HEK293 (cell line): ENCODE measurements at regions not wholly inside any gene's neighbourhood (a gene's known extent, or its start where the extent isn't known, plus 50 kb on each side); places are given as distances from the start of the nearest gene placed in this dataset.

ENCODE experiments used
- CTCF ChIA-PET: fragments of 350-600 bp; formaldehyde crosslinking; extraction: SDS; loops from one replicate; lab custom pipeline; 2021; ENCODE audit warnings: antibody characterized with exemption; lab: Yijun Ruan, JAX
- POLR2A ChIA-PET: fragments of 300-600 bp; formaldehyde crosslinking; extraction: SDS; loops from one replicate; lab custom pipeline; 2020; ENCODE audit warnings: antibody characterized with exemption, inconsistent platforms; lab: Yijun Ruan, JAX
- H3K27ac ChIP-seq: fragments of 200-500 bp; sonication (Bioruptor generic); 2 replicates; pipeline ENCODE4 v1.5.1; 2014; ENCODE audit warnings: low read depth, low read length, control low read depth, inconsistent platforms; ENCODE audit errors: extremely low read depth
- H3K36me3 ChIP-seq, 2 experiments: fragments of 200-500 bp in 1 of 2; sonication (Bioruptor generic) in 1 of 2; 1 replicate in 1 of 2; 2 replicates in 1 of 2; pipeline ENCODE4 v1.5.1; 2014 to 2017; ENCODE audit warnings: inconsistent platforms in 2 of 2, low read length in 2 of 2; ENCODE audit not compliant: control insufficient read depth in 2 of 2, insufficient read depth in 1 of 2
- H3K4me1 ChIP-seq: fragments of 200-500 bp; sonication (Bioruptor generic); 2 replicates; pipeline ENCODE4 v1.5.1; 2014; ENCODE audit warnings: mild to moderate bottlenecking, low read length, inconsistent platforms; ENCODE audit not compliant: control insufficient read depth, insufficient read depth
- H3K4me3 ChIP-seq: 2 replicates; pipeline ENCODE4 v1.5.1; 2011; ENCODE audit warnings: low read depth, mild to moderate bottlenecking, control low read depth, low read length, moderate library complexity
- H3K9me3 ChIP-seq: fragments of 200-500 bp; sonication (Bioruptor generic); 2 replicates; pipeline ENCODE4 v1.5.1; 2014; ENCODE audit warnings: low read depth, low read length, inconsistent platforms; ENCODE audit not compliant: control insufficient read depth, insufficient read depth
- GFI1B ChIP-seq: fragments of 450-650 bp; formaldehyde crosslinking; IDR thresholded peaks from 2 replicates; pipeline ENCODE4 v1.5.1; 2016; ENCODE audit warnings: missing biosample characterization, missing genetic modification characterization
- KLF16 ChIP-seq: fragments of 450-650 bp; formaldehyde crosslinking; IDR thresholded peaks from 2 replicates; pipeline ENCODE4 v1.5.1; 2017; ENCODE audit warnings: missing biosample characterization, missing genetic modification characterization
- MYNN ChIP-seq: fragments of 450-650 bp; formaldehyde crosslinking; IDR thresholded peaks from 2 replicates; pipeline ENCODE4 v1.5.1; 2016; ENCODE audit warnings: missing biosample characterization, missing genetic modification characterization, borderline replicate concordance
- PBX3 ChIP-seq: sonication (generic); formaldehyde crosslinking; IDR thresholded peaks from 2 replicates; pipeline ENCODE4 v1.8.1; 2022; ENCODE audit warnings: mild to moderate bottlenecking, moderate library complexity, missing genetic modification reagents
- PRDM10 ChIP-seq: fragments of 450-650 bp; formaldehyde crosslinking; IDR thresholded peaks from 2 replicates; pipeline ENCODE4 v1.5.1; 2016; ENCODE audit warnings: missing biosample characterization, missing genetic modification characterization
- SALL2 ChIP-seq: fragments of 450-650 bp; formaldehyde crosslinking; IDR thresholded peaks from 2 replicates; pipeline ENCODE4 v1.5.0; 2017; ENCODE audit warnings: missing biosample characterization, mild to moderate bottlenecking, missing genetic modification characterization, borderline replicate concordance
- YY1 ChIP-seq: fragments of 450-650 bp; formaldehyde crosslinking; IDR thresholded peaks from 2 replicates; pipeline ENCODE4 v1.5.1; 2018; ENCODE audit warnings: missing biosample characterization, missing genetic modification characterization
- ZBTB1 ChIP-seq: fragments of 450-650 bp; formaldehyde crosslinking; IDR thresholded peaks from 2 replicates; pipeline ENCODE4 v1.5.1; 2016; ENCODE audit warnings: missing biosample characterization, missing genetic modification characterization
- ZIC2 ChIP-seq: fragments of 450-650 bp; formaldehyde crosslinking; IDR thresholded peaks from 2 replicates; pipeline ENCODE4 v1.5.1; 2016; ENCODE audit warnings: missing biosample characterization, missing genetic modification characterization
- ZNF10 ChIP-seq: fragments of 450-650 bp; formaldehyde crosslinking; IDR thresholded peaks from 2 replicates; pipeline ENCODE4 v1.5.1; 2017; ENCODE audit warnings: missing biosample characterization, missing genetic modification characterization
- ZNF121 ChIP-seq: fragments of 450-650 bp; formaldehyde crosslinking; IDR thresholded peaks from 2 replicates; pipeline ENCODE4 v1.5.1; 2016; ENCODE audit warnings: missing biosample characterization, missing genetic modification characterization
- ZNF146 ChIP-seq: fragments of 450-650 bp; formaldehyde crosslinking; IDR thresholded peaks from 2 replicates; pipeline ENCODE4 v1.5.1; 2016; ENCODE audit warnings: missing biosample characterization, missing genetic modification characterization
- ZNF184 ChIP-seq: fragments of 450-650 bp; IDR thresholded peaks from 2 replicates; pipeline ENCODE4 v1.5.1; 2018; ENCODE audit warnings: missing biosample characterization, mild to moderate bottlenecking, missing genetic modification characterization
- ZNF202 ChIP-seq: fragments of 450-650 bp; formaldehyde crosslinking; IDR thresholded peaks from 2 replicates; pipeline ENCODE4 v1.5.1; 2016; ENCODE audit warnings: missing biosample characterization, missing genetic modification characterization, borderline replicate concordance
- ZNF239 ChIP-seq: fragments of 450-650 bp; formaldehyde crosslinking; IDR thresholded peaks from 2 replicates; pipeline ENCODE4 v1.5.1; 2016; ENCODE audit warnings: missing biosample characterization, missing genetic modification characterization
- ZNF423 ChIP-seq: fragments of 450-650 bp; formaldehyde crosslinking; IDR thresholded peaks from 2 replicates; pipeline ENCODE4 v1.5.1; 2016; ENCODE audit warnings: missing biosample characterization, missing genetic modification characterization
- ZNF747 ChIP-seq: fragments of 450-650 bp; formaldehyde crosslinking; IDR thresholded peaks from 2 replicates; pipeline ENCODE4 v1.5.1; 2016; ENCODE audit warnings: missing biosample characterization, missing genetic modification characterization
- ZNF792 ChIP-seq: fragments of 450-650 bp; formaldehyde crosslinking; IDR thresholded peaks from 2 replicates; pipeline ENCODE4 v1.5.1; 2016; ENCODE audit warnings: missing biosample characterization, missing genetic modification characterization
- ZNF830 ChIP-seq: fragments of 450-650 bp; IDR thresholded peaks from 2 replicates; pipeline ENCODE4 v1.5.0; 2018; ENCODE audit warnings: missing biosample characterization, missing genetic modification characterization, low read depth, mild to moderate bottlenecking, moderate library complexity
- ZNF837 ChIP-seq: fragments of 450-650 bp; formaldehyde crosslinking; IDR thresholded peaks from 2 replicates; pipeline ENCODE4 v1.5.1; 2016; ENCODE audit warnings: missing biosample characterization, missing genetic modification characterization
- ZSCAN18 ChIP-seq: fragments of 450-650 bp; formaldehyde crosslinking; IDR thresholded peaks from 2 replicates; pipeline ENCODE4 v1.5.1; 2016; ENCODE audit warnings: missing biosample characterization, missing genetic modification characterization

GRCh38 chr6:145318952-145319351 lies 416.4 kb downstream of the EPM2A start (continued):
- no peak for TF ChIP-seq ZNF146
- no peak for TF ChIP-seq ZNF792 (tag by site-specific recombination)
- TF ChIP-seq ZBTB1 (tag by site-specific recombination), result no peak
- TF ChIP-seq ZNF239 (tag by site-specific recombination), result no peak
- no peak for TF ChIP-seq GFI1B (tag by site-specific recombination)

- no peaks in the 10 kb centered on the region for H3K36me3 ChIP-seq
- H3K4me1 ChIP-seq, result no peaks in the 10 kb centered on the region
- no peak overlapping the region for H3K27ac ChIP-seq
- POLR2A ChIA-PET, result no interaction called here
- no peak overlapping the region for H3K4me3 ChIP-seq
- no peaks in the 10 kb centered on the region for H3K9me3 ChIP-seq
- CTCF ChIA-PET, result interaction anchor here (0.6 to 1.0 kb wide), 4 partner anchors 10 to 314 kb away, joined by 3 to 5 read pairs (median 4); no protein-coding TSS in a partner anchor
- TF ChIP-seq PBX3 (CRISPR knock-in tag) (no peak), ZNF10 (tag by site-specific recombination) (no peak), ZSCAN18 (tag by site-specific recombination) (no peak), YY1 (tag by site-specific recombination) (no peak), SALL2 (tag by site-specific recombination) (no peak), ZNF121 (tag by site-specific recombination) (no peak), ZNF184 (tag by site-specific recombination) (no peak), ZNF202 (tag by site-specific recombination) (no peak), ZNF830 (tag by site-specific recombination) (no peak), ZNF239 (tag by site-specific recombination) (no peak), MYNN (no peak), ZIC2 (tag by site-specific recombination) (no peak), PRDM10 (tag by site-specific recombination) (no peak), KLF16 (tag by site-specific recombination) (no peak), ZNF837 (tag by site-specific recombination) (no peak), ZNF747 (tag by site-specific recombination) (no peak)
These were observed 415.7 kb downstream of the EPM2A start for GRCh38 chr6:145319605-145320004.

GRCh38 chr6:145323646-145324045 lies 411.7 kb downstream of the EPM2A start:
- ChIA-PET POLR2A (no interaction called here), CTCF (no interaction called here)
- Histone ChIP-seq H3K36me3 (no peaks in the 10 kb centered on the region), H3K4me1 (no peaks in the 10 kb centered on the region), H3K4me3 (no peak overlapping the region), H3K9me3 (no peaks in the 10 kb centered on the region), H3K27ac (no peak overlapping the region)
- TF ChIP-seq ZNF423 (tag by site-specific recombination), result no peak
